Fibroblast of lung (primary cell): ENCODE measurements at regions not wholly inside any gene's neighbourhood (a gene's known extent, or its start where the extent isn't known, plus 50 kb on each side); places are given as distances from the start of the nearest gene placed in this dataset.

ENCODE experiments used
- DNase-seq, 2 donors: peaks; one replicate each; pipeline versions ENCODE4 v3.0.0 to v3.0.0-alpha.2; 2010; ENCODE audit warnings: low read depth in 2 of 2
- H2AFZ ChIP-seq: 2 replicates; pipeline ENCODE4 v1.5.1; 2012; ENCODE audit warnings: low read length, control low read depth, inconsistent platforms
- H3K27ac ChIP-seq: 2 replicates; pipeline ENCODE4 v1.5.1; 2011; ENCODE audit warnings: low read length, control low read depth; ENCODE audit not compliant: insufficient read depth
- H3K27me3 ChIP-seq: 2 replicates; pipeline ENCODE4 v1.5.1; 2011; ENCODE audit warnings: mild to moderate bottlenecking, low read length; ENCODE audit not compliant: control insufficient read depth, insufficient read depth
- H3K36me3 ChIP-seq: 2 replicates; pipeline ENCODE4 v1.5.1; 2011; ENCODE audit warnings: low read length; ENCODE audit not compliant: control insufficient read depth, insufficient read depth
- H3K4me1 ChIP-seq: 2 replicates; pipeline ENCODE4 v1.5.1; 2011; ENCODE audit warnings: low read length; ENCODE audit not compliant: control insufficient read depth, insufficient read depth; ENCODE audit errors: extremely low read depth
- H3K4me2 ChIP-seq: 2 replicates; pipeline ENCODE4 v1.5.1; 2011; ENCODE audit warnings: low read length, control low read depth; ENCODE audit not compliant: insufficient read depth; ENCODE audit errors: extremely low read depth
- H3K4me3 ChIP-seq, 4 experiments: fragments of 200-600 bp in 1 of 4; sonication (generic) in 1 of 4; replicated peaks in 1 of 4; 2 replicates each; pipeline ENCODE4 v1.5.1; 2011 to 2016; ENCODE audit warnings: low read length in 4 of 4, low read depth in 3 of 4, mild to moderate bottlenecking in 3 of 4, control low read depth in 2 of 4, inconsistent platforms in 1 of 4, mixed read lengths in 1 of 4; ENCODE audit not compliant: insufficient read depth in 1 of 4; ENCODE audit errors: control extremely low read depth in 1 of 4
- H3K79me2 ChIP-seq: 2 replicates; pipeline ENCODE4 v1.5.1; 2012; ENCODE audit warnings: mild to moderate bottlenecking, low read length, inconsistent platforms; ENCODE audit not compliant: control insufficient read depth, insufficient read depth
- H3K9ac ChIP-seq: 2 replicates; pipeline ENCODE4 v1.5.1; 2011; ENCODE audit warnings: mild to moderate bottlenecking, low read length, control low read depth; ENCODE audit not compliant: insufficient read depth
- H3K9me3 ChIP-seq: 2 replicates; pipeline ENCODE4 v1.5.1; 2012; ENCODE audit warnings: low read depth, low read length; ENCODE audit not compliant: control insufficient read depth, insufficient read depth
- H4K20me1 ChIP-seq: 2 replicates; pipeline ENCODE4 v1.5.1; 2011; ENCODE audit warnings: low read length; ENCODE audit not compliant: control insufficient read depth, insufficient read depth; ENCODE audit errors: extremely low read depth
- EZH2 ChIP-seq: IDR thresholded peaks from 2 replicates; pipeline ENCODE4 v1.5.1; 2012; ENCODE audit warnings: low read length, control low read depth, mild to moderate bottlenecking; ENCODE audit errors: missing control alignments
- TF ChIP-seq, protein P1 (sequence below), 2 donors: IDR thresholded peaks in 1 of 2; conservative IDR thresholded peaks in 1 of 2; 1 replicate in 1 of 2; 2 replicates in 1 of 2; pipeline ENCODE4 v1.5.1; 2011 to 2012; ENCODE audit warnings: low read length in 2 of 2, control low read depth in 1 of 2, inconsistent platforms in 1 of 2, low read depth in 1 of 2, mild to moderate bottlenecking in 1 of 2

DNA sequence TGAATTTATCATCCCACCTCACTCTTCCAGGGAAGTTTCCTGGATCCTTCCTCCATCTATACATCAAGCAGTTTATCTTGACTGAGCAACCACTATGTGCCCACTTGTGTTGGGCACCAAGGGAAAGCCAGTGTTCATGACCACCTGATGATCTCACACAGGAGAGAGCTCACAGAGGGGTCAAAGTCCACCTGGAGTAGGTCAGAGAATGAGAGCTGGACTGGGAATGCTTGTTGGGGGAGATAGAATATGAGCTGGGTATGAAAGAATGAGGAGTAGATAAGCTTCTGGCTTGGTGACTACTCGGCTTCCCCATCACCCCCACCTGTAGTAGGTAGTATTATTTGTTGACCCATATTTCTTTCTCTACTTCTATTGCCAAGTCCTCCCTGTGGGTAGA lies 72.2 kb upstream of the CYRIA start:
- no peaks in the 10 kb centered on the region for H3K27me3 ChIP-seq
- H3K9me3 ChIP-seq = no peaks in the 10 kb centered on the region
- no peak overlapping the region for H3K4me3 ChIP-seq
- H3K4me1 ChIP-seq = no peaks in the 10 kb centered on the region
- H4K20me1 ChIP-seq = no peaks in the 10 kb centered on the region
- H3K36me3 ChIP-seq = no peaks in the 10 kb centered on the region
- TF ChIP-seq, protein P1, sequence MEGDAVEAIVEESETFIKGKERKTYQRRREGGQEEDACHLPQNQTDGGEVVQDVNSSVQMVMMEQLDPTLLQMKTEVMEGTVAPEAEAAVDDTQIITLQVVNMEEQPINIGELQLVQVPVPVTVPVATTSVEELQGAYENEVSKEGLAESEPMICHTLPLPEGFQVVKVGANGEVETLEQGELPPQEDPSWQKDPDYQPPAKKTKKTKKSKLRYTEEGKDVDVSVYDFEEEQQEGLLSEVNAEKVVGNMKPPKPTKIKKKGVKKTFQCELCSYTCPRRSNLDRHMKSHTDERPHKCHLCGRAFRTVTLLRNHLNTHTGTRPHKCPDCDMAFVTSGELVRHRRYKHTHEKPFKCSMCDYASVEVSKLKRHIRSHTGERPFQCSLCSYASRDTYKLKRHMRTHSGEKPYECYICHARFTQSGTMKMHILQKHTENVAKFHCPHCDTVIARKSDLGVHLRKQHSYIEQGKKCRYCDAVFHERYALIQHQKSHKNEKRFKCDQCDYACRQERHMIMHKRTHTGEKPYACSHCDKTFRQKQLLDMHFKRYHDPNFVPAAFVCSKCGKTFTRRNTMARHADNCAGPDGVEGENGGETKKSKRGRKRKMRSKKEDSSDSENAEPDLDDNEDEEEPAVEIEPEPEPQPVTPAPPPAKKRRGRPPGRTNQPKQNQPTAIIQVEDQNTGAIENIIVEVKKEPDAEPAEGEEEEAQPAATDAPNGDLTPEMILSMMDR (conservative IDR thresholded peaks at IDR 0.05 in 1 of 2, IDR thresholded peaks at IDR 0.05 in 1 of 2; ENCODE audit: low read depth in 1 of 2, low read length in 2 of 2) = no peak
- TF ChIP-seq EZH2 = no peak
- H2AFZ ChIP-seq = no peak overlapping the region
- no peaks in the 10 kb centered on the region for H3K79me2 ChIP-seq
- no peak overlapping the region for H3K27ac ChIP-seq
- no peak overlapping the region for H3K9ac ChIP-seq
- no peak overlapping the region for H3K4me2 ChIP-seq
- no peak for DNase-seq

DNA sequence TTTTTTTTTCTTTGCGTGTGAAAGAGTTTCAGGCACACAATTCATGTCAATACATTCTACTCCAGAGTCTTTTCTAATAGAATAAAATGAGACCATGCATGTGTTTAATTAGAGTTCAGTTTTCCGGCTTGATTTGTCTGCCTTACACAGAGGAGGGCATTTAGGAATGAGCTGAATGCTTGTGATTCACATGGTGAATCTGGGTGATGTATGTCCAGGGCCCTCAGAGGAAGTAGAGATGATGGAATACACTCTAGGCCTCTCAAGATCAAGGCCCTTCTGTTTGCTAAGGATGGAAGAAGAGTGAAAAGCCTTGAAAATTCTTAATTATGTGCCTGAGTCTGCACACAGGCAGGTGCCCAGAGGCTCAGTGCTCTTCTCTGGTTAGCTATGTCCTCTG lies 71.0 kb upstream of the CYRIA start:
- Histone ChIP-seq H3K9ac (no peak overlapping the region), H3K9me3 (no peaks in the 10 kb centered on the region), H3K4me1 (no peaks in the 10 kb centered on the region), H3K27ac (no peak overlapping the region), H3K4me2 (no peak overlapping the region), H3K79me2 (no peaks in the 10 kb centered on the region), H3K4me3 (no peak overlapping the region), H4K20me1 (no peaks in the 10 kb centered on the region), H3K27me3 (no peaks in the 10 kb centered on the region), H2AFZ (no peak overlapping the region), H3K36me3 (no peaks in the 10 kb centered on the region)
- TF ChIP-seq EZH2 = no peak
- TF ChIP-seq, protein P1 (conservative IDR thresholded peaks at IDR 0.05 in 1 of 2, IDR thresholded peaks at IDR 0.05 in 1 of 2; ENCODE audit: low read depth in 1 of 2, low read length in 2 of 2) = no peak
- no peak for DNase-seq

DNA sequence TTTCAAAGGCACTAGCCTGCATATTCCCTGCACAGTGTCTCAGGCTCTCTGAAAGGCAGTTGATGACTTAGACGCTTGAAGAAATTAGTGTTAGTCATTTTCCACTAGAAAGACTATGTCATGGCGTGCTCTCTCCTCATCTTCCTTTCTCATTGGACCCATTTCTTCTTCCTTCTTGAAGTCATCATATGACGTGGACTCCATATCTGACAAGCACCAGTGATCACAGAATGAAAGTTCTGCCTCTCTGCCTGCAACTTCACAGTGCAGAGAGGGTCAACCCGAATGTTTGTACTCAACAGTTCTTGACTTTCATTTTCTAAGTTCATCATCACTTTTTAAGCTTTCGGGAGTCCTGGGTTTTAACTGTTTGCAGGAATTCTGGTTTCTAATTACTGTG lies 63.7 kb upstream of the CYRIA start:
- Histone ChIP-seq H3K36me3 (no peaks in the 10 kb centered on the region), H3K27me3 (no peaks in the 10 kb centered on the region), H3K4me2 (no peak overlapping the region), H3K4me3 (no peak overlapping the region), H3K79me2 (no peaks in the 10 kb centered on the region), H3K9ac (no peak overlapping the region), H4K20me1 (no peaks in the 10 kb centered on the region), H3K9me3 (no peaks in the 10 kb centered on the region), H3K27ac (no peak overlapping the region), H2AFZ (no peak overlapping the region), H3K4me1 (no peaks in the 10 kb centered on the region)
- no peak for DNase-seq
- no peak for TF ChIP-seq EZH2
- TF ChIP-seq, protein P1 (conservative IDR thresholded peaks at IDR 0.05 in 1 of 2, IDR thresholded peaks at IDR 0.05 in 1 of 2; ENCODE audit: low read depth in 1 of 2, low read length in 2 of 2) = no peak
